ENCODE measurements at regions not wholly inside any gene's neighbourhood (a gene's known extent, or its start where the extent isn't known, plus 50 kb on each side); places are given as distances from the start of the nearest gene placed in this dataset.

DNA sequence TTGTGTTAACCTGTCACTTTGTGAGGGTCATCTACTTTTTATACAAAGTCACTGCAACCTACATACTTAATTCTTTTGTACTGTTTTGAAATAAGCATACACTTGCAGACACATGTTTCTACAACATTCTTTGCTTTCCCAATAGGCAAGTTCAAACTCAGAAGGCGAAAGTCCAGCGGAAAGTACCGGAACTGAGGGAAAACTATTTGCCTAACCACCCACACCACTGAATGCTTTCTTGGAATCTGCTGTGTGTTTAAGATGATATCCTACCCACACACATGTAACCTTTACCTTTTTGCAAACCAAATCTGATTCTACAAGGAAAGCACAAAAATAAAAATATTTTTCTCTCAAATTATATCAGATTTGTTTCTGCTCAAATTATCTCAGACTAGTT, 139.4 kb upstream of the AGR3 start:
- TF ChIP-seq, protein P1, sequence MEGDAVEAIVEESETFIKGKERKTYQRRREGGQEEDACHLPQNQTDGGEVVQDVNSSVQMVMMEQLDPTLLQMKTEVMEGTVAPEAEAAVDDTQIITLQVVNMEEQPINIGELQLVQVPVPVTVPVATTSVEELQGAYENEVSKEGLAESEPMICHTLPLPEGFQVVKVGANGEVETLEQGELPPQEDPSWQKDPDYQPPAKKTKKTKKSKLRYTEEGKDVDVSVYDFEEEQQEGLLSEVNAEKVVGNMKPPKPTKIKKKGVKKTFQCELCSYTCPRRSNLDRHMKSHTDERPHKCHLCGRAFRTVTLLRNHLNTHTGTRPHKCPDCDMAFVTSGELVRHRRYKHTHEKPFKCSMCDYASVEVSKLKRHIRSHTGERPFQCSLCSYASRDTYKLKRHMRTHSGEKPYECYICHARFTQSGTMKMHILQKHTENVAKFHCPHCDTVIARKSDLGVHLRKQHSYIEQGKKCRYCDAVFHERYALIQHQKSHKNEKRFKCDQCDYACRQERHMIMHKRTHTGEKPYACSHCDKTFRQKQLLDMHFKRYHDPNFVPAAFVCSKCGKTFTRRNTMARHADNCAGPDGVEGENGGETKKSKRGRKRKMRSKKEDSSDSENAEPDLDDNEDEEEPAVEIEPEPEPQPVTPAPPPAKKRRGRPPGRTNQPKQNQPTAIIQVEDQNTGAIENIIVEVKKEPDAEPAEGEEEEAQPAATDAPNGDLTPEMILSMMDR (IDR thresholded peaks at IDR 0.05): no peak
- TF ChIP-seq POLR2A (IDR thresholded peaks at IDR 0.05): no peak
